AG08396 (cell line): ENCODE measurements at regions not wholly inside any gene's neighbourhood (a gene's known extent, or its start where the extent isn't known, plus 50 kb on each side); places are given as distances from the start of the nearest gene placed in this dataset.
"Not testable (repeated sequence)": the region's sequence is repeated elsewhere in the genome, so short reads cannot be mapped to it uniquely, and the experiment has no call there.

Experiments
- DNase-seq: peaks from one replicate; pipeline ENCODE4 v3.0.0; 2012; ENCODE audit warnings: low spot score, mixed read lengths

DNA sequence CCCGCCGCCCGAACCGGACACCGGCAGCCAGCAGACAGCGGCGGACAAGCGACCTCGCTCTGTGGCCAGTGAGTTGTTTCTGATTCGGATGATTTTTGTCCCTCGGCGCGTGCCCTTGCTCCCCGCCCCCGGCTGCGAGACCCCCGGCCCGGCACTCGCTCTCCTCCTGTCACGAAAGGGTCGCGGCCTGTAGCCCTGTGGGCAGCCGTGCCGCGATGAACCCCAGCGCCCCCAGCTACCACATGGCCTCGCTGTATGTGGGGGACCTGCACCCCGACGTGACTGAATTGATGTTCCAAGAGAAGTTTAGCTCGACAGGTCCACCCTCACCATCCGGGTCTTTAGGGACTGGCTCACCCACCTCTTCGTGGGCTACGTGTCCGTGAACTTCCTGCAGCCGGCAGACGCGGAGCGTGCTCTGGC is 1257.5 kb upstream of the ACVR2A start:
- DNase-seq, result no peak

DNA sequence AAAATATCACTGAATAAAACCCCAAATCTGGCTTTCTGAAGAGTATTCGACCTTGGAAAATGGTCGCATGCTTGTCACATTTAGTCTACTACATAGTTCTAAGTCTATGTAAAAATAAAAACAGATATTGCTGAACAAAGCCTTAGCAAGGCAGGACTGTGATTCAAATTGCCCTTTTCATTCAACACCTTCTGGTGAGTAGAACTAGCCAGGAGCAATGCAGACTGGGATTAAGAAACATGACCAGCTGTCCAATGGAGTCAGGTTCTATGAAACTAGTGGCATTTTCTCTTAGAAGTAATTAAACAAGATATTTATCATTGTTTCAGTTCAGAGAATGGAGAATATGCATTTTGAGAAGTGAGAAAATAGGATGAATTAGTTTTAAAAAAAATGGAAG is 1260.5 kb upstream of the ACVR2A start:
- no peak for DNase-seq

DNA sequence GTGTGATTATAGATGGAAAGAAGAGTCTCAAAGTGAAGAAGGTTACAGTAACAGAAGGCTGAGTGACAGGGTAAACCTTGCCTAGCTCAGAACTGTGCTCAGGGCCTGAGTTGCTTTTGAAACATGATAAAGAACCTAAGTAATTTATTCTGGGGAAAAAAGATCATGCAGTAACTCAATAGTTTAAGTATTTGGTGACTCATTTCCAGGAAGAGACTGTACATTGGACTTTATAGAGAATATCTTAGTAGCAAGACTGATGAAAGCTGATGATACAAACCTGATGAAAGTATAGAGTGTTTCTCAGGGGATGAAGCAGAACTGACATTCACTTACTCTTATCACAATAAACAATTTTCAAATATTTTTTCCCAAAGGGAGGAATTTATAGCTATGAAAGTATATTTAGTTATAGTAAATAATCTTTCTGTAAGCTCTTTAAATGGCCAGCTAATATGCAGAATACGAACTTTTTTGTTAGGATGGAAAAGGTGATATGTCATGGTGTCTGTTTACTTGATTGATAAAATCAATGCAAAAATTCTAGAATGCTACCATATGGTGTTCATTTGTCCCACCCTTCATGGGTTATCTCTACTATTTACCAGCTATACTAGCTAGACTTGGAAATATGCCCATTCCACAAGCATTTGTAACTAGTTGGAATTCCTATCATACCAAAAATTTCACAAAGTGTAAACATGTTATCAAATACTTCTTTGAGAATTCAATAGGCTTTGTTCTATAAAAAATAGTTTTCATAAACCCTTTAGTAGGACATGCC is 1265.5 kb upstream of the ACVR2A start:
- DNase-seq, result peak; percentile 26

DNA sequence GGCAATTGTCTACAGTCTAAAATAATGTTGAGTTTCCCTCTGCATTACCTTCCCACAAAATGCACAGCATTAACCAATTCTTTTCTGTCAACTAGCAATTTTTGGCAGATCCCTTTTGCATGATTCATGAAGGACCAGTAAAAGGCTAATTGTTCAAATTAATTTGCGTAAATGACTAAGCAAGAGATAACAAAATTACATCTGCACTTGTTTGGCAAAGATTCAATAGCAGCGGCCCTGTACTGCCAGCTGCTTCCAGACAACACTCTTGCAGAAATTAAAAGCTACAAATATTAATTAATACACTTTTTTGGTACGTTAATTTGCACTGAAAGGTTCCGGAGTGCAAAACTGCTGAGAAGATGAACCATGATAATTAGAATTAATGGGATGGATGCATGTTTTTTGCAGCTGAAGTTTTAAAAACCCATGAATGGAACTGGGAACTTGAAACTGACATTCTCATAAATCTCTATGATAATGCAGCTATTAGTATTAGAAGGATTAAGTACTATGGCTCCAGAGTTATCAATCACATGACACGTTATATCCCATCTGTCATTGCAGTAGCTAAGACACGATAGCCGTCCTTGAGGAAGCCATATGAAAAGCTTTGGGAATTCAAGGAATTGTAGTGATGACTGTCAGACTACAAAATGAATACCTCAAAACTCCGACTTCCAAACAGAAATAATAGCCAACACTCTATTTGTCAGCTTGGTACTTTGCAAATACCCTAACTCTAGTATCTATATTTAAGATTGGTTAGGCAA is 1268.3 kb upstream of the ACVR2A start:
- DNase-seq, result no peak

DNA sequence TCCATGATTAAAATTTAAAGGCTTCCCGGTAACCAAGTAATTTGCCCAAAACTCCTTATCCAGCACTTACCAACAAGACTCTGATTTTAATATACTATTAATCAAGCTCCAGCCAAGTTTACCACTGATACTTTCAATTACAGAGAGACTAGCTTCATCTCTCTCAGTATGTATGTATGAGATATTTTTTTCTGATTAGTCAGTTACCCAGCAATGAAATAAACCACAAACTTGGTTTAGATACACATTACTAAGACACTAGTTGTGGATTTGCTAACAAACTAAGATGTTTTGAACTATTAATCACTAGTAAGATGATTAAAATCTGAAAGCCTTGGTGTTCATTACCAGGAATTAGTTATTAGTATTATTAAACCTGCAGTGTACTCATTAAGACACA is 1272.2 kb upstream of the ACVR2A start:
- DNase-seq, result no peak

DNA sequence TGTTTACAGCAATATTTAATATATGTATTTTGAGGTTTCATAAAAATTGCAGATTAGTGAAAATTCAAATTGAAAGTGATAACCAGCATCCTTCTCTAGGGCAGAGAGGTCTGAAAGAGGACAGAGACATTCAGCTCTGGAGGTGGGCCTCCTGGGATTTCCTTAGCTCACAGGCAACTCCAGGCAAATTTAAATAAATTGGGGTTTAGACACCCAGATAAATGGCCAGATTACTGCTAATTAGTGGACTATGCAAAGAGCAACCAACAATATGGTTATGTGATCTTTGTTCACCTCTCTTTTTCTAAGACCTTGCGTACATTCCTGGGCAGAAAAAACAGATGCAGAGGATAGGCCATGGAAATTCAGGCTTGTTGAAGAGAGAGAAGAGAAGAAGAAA is 1282.8 kb upstream of the ACVR2A start:
- no peak for DNase-seq

DNA sequence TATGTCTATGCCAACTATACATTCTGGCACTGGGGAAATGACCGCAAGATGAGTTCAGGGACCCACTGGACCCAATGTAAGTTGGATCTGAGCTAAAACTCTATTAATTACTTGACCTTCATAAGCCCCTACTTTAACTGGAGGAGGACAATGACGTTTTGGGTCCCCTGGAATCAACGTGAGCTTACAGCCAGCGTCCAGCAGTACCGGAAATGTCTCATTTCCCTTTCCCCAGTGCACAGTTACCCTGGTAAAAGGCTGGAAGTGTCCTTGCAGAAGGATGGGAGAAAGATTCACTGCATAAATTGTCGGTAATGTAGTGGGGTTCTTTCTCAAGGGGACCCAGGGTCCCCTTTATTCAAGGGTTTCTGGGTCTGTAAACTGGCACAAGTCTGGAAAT is 1297.6 kb upstream of the ACVR2A start:
- DNase-seq, result no peak

DNA sequence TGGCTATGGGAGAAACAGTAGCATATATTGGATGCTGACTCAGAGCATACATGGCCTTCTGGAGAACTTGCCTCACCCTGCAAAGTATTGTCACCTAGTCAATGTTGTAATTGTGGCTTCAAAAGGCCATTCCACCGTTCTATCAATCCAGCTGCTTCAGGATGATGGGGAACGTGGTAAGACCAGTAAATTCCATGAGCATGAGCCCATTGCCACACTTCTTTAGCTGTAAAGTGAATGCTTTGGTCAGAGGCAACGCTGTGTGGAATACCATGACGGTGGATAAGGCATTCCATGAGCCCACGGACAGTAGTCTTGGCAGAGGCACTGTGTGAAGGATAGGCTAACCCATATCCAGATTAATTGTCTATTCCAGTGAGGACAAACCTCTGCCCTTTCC is 1300.1 kb upstream of the ACVR2A start:
- DNase-seq, result no peak

DNA sequence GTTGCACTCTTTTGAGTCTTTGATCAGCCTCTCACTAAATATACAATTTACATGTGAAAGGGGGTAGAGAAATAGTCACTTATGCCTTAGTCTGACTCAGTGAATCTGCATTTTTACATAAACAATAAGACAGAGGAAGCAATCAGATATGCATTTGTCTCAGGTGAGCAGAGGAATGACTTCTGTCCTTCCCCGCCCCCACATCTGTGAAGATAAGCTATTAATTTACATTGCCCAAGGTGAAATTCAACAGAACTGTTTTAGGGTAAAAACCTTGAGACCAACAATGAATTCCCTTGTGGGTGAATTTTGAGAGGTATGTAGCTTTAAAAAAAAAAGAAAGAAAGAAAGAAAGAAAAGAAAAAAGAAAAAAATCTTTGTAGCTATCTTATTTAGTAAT is 1302.9 kb upstream of the ACVR2A start:
- no peak for DNase-seq

DNA sequence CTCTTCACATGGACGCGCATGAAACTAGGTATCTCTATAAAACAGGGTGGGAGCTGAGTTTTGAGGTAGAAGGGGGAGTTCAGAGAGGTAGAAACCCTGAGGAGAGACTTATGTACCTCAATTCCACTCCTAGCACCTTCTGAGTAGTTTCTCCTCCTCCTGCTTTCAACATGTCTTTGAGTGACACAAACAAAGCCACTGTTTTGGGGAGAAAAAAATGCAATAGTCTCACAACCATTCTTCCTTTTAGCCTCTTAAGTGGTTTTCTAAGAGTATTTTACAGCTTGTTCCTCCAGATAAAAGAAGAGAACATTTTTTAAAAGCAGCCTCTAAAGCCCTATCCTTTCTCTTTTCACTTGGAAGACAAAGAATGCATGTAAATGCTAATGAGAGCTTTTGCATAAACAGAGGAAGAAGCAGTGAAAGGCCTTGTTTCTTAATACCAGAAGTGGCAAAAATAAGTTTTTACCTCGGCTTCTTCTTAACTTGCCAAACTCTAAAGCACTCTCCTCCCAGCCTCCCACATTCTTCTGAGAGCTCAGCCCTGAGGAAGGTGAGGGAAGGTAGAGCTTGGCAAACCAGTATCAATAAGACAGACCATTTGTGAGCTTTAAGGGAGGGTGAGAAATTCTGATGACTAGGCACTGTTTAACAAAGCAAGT is 1304.4 kb upstream of the ACVR2A start:
- no peak for DNase-seq

DNA sequence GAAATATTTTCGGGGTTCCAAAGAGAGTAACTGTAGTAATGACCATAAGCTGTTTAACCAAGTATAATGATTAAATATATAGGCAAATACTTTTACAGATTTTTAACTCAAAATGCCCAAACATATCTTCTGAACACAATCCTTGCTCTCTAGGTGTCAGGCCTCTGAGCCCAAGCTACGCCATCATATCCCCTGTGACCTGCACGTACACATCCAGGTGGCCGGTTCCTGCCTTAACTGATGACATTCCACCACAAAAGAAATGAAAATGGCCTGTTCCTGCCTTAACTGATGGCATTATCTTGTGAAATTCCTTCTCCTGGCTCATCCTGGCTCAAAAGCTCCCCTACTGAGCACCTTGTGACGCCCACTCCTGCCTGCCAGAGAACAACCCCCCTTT is 1305.1 kb upstream of the ACVR2A start:
- DNase-seq, result not testable (repeated sequence)

DNA sequence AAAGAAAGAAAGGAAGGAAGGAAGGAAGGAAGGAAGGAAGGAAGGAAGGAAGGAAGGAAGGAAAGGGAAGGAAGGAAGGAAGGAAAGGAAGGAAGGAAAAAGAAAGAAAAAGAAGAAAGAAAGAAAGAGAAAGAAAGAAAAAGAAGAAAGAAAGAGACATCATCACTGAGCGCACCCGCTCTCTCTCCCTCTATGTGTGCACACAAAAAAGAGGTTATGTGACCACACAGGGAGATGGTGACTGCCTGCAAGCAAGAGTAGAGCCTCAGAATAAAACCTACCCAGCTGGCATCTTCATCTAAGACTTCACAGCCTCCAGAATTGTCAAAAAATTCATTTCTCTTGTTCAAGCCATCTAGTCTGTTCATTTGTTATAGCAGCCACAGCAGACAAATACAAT is 1307.4 kb upstream of the ACVR2A start:
- no peak for DNase-seq

DNA sequence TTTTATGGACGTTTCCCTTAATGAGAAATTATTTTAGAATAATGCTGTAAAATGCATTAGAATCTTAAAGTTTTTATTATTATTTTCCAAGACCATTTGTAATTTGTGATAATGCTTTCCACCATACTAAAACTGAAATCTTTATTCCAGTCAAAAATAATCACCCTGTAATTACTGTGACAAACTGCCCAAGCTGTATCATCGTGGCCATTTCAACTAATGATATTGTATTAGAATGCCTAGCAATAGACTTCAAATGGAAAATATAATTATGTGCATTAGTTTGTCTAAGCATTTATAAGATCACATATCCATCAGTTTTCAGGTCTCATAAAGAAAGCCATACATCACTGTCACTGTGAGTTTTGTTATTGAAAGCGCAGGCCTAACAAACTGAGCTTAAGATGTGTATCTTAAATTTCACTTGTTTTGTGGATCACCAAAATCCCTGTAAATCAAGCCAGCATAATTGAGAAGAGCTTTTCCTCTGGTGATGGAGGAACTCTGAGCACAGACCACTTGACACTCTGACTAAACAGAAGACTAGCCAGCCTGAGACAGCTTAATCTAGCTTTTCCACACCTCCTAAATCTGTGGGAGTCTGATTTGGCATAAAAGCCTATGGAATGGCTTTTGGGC is 1312.2 kb upstream of the ACVR2A start:
- no peak for DNase-seq

DNA sequence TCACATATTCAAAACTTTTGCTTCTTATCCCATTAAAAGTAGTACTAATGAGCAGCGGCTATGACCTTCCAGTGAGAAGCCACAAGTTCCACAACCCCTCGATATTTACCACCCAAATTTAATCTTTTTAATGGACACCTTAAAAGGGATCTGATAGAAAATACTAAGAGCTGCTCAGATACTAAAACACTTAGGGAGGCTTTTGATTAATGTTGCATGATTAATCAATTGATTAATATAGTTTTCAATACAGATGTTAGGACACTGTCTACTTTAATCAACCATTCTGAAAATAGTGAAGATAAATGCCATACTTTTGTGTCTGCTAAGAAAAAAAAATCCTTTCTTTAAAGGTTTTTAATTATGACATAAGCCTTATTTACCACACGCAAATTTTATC is 1312.8 kb upstream of the ACVR2A start:
- DNase-seq, result no peak

DNA sequence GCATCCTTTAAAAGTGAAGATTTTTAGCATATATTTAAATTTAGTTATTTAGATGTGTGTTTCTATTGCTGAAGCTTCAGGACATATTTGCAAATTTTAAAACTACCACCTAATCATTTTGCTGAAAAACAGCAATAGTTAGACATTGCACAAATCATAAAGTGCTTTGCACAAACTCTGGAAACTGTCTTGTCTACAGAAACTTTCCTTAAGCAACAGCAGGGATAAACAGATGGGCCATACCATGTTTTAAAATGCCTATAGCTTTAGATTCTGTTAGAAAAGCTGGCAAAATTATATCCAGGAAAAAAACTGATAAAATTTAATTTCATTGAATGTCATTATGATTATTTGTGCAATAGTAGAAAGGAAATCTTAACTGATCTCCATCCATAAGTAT is 1313.9 kb upstream of the ACVR2A start:
- DNase-seq, result no peak

DNA sequence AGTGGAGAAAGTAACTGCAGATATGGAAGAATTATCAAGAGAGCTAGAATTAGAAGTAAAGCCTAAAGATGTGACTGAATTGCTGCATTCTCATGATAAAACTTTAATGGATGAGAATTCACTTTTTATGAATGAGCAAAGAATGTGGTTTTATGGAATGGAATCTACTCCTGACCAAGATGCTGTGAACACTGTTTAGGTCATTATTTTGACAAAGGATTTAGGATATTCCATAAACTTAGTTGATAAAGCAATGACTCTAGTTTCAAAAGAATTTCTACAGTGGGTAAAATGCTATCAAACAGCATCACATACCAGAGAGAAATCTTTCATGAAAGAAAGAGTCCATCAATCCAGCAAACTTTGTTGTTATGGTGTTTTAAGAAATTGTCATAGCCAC is 1317.7 kb upstream of the ACVR2A start:
- no peak for DNase-seq

DNA sequence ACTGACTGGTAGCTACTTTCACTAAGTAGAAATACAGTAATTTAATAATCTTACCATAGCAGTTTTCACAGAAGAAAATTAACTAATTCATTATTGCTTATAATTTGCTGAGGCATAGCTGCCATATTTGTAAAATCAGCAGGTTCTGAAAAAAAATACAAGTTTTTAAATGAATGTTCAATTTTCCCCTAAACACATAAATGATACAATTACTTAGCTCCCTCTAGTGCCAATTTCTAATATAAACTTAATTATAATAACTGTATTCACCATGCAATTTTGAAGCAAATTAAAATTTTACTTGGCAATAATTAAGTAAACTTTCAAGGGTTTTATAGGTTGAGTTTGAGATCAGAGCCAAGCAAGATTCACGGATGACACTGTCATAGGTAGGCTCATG is 1321.6 kb upstream of the ACVR2A start:
- no peak for DNase-seq

DNA sequence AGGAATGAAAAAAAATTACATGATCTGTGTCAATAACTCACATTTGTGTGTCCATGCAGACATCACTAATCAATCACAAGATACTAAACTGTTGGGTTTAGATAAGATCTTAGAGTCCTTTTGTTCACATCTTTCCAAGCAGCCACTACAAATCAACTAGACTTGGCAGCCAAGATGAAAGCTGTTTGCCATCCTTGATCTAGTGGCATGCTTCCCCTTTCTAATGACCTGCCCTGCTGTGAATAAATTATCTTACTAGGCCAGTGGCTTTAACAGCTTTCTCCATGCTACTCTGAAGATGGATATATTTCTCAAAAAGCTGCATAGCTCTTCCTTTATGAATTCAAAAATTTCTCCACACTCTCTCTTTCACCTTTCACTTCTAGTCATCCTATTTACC is 1338.0 kb upstream of the ACVR2A start:
- no peak for DNase-seq

DNA sequence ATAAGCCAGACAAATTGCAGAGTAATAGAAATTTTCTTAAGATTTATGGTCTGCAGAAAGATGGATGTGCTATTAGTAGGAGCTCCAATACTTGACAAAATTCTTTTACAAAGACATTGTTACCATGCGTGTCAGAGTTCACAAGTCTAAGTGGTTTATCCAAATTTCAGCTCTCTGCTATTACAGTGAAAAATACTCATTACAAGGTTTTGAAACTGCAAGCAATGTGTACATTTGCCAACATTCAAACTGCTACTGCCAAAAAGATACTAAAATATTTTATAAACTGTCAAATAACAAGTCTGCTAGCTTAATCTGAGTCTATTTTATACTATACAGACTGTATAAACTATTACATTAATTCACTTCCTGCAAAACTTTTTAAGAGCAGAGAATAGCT is 1341.5 kb upstream of the ACVR2A start:
- no peak for DNase-seq

DNA sequence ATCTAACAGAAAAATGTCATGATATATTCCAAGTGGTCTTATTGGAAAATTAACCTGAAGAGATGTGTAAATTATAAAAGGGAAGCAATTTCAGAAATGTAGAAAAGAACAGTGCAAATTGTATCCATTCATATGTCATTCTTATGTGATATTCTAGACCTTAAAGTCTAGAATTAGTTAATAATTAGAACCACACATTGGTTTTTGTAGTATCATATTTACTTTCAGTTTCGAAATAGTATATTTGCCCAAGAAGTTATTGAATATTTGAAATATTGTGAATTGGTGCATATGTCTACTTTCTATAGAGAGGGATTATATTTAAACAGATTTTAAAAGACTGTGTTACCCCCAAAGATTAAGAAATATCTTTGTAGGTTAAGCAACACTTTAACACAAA is 1348.6 kb upstream of the ACVR2A start:
- DNase-seq, result no peak

DNA sequence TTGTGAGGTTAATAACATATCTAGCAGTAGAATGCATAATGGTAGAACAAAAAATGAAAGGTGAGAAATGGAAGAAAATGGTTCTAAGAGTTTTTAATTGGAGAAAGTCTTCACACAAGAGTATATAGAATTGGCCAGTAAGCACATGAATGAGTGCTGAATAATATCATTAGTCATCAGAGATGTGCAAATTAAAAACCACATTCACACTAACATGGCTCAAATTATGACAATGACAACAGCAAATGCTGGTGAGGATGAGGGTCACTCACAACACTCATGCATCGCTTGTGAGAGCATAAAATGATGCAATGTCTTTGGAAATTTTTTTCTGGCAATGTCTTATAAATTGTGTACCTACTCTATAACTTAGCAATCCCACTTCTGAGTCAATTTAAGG is 1355.4 kb upstream of the ACVR2A start:
- no peak for DNase-seq

DNA sequence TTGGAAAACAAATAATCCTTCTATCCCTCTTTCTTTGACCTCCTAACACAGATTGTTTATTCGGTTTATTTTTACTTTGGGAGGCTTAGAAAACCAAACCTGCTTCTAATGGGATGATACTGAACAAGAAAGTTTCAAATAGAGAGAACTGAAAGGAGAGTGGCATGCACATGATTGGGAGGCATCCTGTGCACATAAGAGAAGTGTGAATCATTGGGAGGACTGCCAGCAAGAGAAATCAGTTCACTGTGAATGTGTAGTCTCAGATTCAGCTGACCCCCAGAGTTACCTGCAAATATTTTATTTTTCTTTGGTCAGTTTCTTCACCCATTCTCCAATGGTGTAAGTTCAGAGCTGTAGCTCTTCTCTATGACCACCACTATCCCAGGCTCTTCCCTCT is 1363.2 kb upstream of the ACVR2A start:
- DNase-seq, result peak; percentile 13

DNA sequence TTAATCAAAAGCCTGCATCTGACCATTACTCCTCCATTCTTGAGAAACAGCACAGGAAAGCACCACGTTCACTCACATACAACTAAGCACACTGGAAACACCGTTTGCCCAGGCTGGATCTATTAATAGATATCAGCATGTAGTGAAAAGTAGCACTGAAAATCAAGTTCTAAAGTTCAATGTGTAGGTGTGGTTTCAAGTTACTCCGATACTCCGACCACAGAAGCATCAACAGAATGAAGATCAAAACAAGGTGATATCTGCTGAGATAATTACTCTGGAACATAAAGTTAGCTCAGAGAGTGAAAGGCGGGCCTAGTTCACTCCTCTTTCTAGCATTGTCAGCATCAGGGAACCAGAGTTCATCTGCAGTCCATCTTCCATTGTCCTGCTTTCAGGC is 1367.4 kb upstream of the ACVR2A start:
- no peak for DNase-seq
